ENCODE measurements at regions not wholly inside any gene's neighbourhood (a gene's known extent, or its start where the extent isn't known, plus 50 kb on each side); places are given as distances from the start of the nearest gene placed in this dataset.

GRCh38 chr9:105191508-105192121 is 52.8 kb upstream of the SLC44A1 start:
- Histone ChIP-seq H3K4me1 (ENCODE audit: control insufficient read depth, insufficient read depth, low read length) (no peaks in the 10 kb centered on the region), H3K27me3 (ENCODE audit: control insufficient read depth, insufficient read depth, low read length, poor library complexity, severe bottlenecking) (no peaks in the 10 kb centered on the region), H3K9me3 (ENCODE audit: control insufficient read depth, low read length) (no peaks in the 10 kb centered on the region), H3K4me3 (ENCODE audit: low read length) (no peak overlapping the region), H3K36me3 (ENCODE audit: control insufficient read depth, insufficient read depth, low read length) (no peaks in the 10 kb centered on the region), H3K27ac (ENCODE audit: low read depth, low read length) (no peak overlapping the region), H3K9ac (ENCODE audit: extremely low read depth, low read length, poor library complexity, severe bottlenecking) (no peak overlapping the region)
- no peak for DNase-seq
- no peak for TF ChIP-seq CTCF (conservative IDR thresholded peaks at IDR 0.05)
- Mint-ChIP-seq H3K36me3 (ENCODE audit: low read depth) (no peaks in the 10 kb centered on the region), H3K4me1 (peaks cover 2% of the 10 kb centered on the region), H3K27ac (no peak overlapping the region), H3K27me3 (ENCODE audit: insufficient read depth) (no peaks in the 10 kb centered on the region), H3K4me3 (no peak overlapping the region), H3K9me3 (peaks cover 5% of the 10 kb centered on the region)
- 93 to 98% methylated on average over 7 to 10 of the region's 10 CpGs for WGBS, 2 experiments (ENCODE audit: insufficient coverage in 1 of 2, insufficient read length in 1 of 2)

GRCh38 chr9:105193560-105193959 is 50.9 kb upstream of the SLC44A1 start:
- TF ChIP-seq CTCF (conservative IDR thresholded peaks at IDR 0.05), result no peak
- H3K27me3 ChIP-seq (ENCODE audit: control insufficient read depth, insufficient read depth, low read length, poor library complexity, severe bottlenecking), result no peaks in the 10 kb centered on the region
- H3K4me1 ChIP-seq (ENCODE audit: control insufficient read depth, insufficient read depth, low read length), result no peaks in the 10 kb centered on the region
- H3K9me3 ChIP-seq (ENCODE audit: control insufficient read depth, low read length), result no peaks in the 10 kb centered on the region
- no peak for DNase-seq
- no peak overlapping the region for H3K4me3 ChIP-seq (ENCODE audit: low read length)
- Mint-ChIP-seq H3K36me3 (ENCODE audit: low read depth) (no peaks in the 10 kb centered on the region), H3K27ac (no peak overlapping the region), H3K27me3 (ENCODE audit: insufficient read depth) (no peaks in the 10 kb centered on the region), H3K9me3 (no peaks in the 10 kb centered on the region), H3K4me3 (no peak overlapping the region), H3K4me1 (peaks cover 2% of the 10 kb centered on the region)
- no peak overlapping the region for H3K27ac ChIP-seq (ENCODE audit: low read depth, low read length)
- H3K36me3 ChIP-seq (ENCODE audit: control insufficient read depth, insufficient read depth, low read length), result no peaks in the 10 kb centered on the region
- H3K9ac ChIP-seq (ENCODE audit: extremely low read depth, low read length, poor library complexity, severe bottlenecking), result no peak overlapping the region
- WGBS, 2 experiments (ENCODE audit: insufficient coverage in 1 of 2, insufficient read length in 1 of 2), result 90% methylated on average over 2 to 3 of the region's 3 CpGs

- no peaks in the 10 kb centered on the region for H3K36me3 Mint-ChIP-seq (ENCODE audit: low read depth)
- no peak overlapping the region for H3K27ac Mint-ChIP-seq
- no peaks in the 10 kb centered on the region for H3K27me3 Mint-ChIP-seq (ENCODE audit: insufficient read depth)
- no peak overlapping the region for H3K4me3 Mint-ChIP-seq
- H3K9me3 ChIP-seq (ENCODE audit: control insufficient read depth, low read length), result no peaks in the 10 kb centered on the region
- DNase-seq, result no peak
- H3K27me3 ChIP-seq (ENCODE audit: control insufficient read depth, insufficient read depth, low read length, poor library complexity, severe bottlenecking), result no peaks in the 10 kb centered on the region
- TF ChIP-seq CTCF (conservative IDR thresholded peaks at IDR 0.05), result no peak
- H3K9ac ChIP-seq (ENCODE audit: extremely low read depth, low read length, poor library complexity, severe bottlenecking), result no peak overlapping the region
- H3K4me3 ChIP-seq (ENCODE audit: low read length), result no peak overlapping the region
- H3K36me3 ChIP-seq (ENCODE audit: control insufficient read depth, insufficient read depth, low read length), result no peaks in the 10 kb centered on the region
- H3K4me1 Mint-ChIP-seq, result peaks cover 2% of the 10 kb centered on the region
- 93 to 97% methylated on average over 4 of the region's 4 CpGs for WGBS, 2 experiments (ENCODE audit: insufficient coverage in 1 of 2, insufficient read length in 1 of 2)
- H3K4me1 ChIP-seq (ENCODE audit: control insufficient read depth, insufficient read depth, low read length), result no peaks in the 10 kb centered on the region
- no peak overlapping the region for H3K27ac ChIP-seq (ENCODE audit: low read depth, low read length)
- no peaks in the 10 kb centered on the region for H3K9me3 Mint-ChIP-seq
Observed at GRCh38 chr9:105194234-105194633, 50.2 kb upstream of the SLC44A1 start.

Data from endodermal cell (in vitro differentiated cells).